ENCODE measurements at regions not wholly inside any gene's neighbourhood (a gene's known extent, or its start where the extent isn't known, plus 50 kb on each side); places are given as distances from the start of the nearest gene placed in this dataset.

DNA sequence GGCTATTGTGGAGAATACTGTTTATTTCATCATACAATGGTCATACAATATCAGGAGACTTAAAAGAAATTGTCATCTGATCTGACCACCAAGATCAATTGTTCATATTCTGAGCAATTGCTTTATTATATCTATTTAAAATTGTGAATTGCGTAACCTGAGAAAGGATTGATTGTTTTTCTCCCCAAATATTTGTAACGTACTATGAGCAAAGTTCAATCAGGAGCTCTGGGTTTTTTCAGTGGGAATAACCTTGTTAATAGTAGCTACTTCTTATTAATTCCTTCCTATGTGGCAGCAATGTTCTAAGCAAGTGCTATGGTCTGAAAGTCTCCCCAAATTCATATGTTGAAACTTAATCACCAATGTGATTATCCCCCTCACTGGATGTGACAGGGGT lies 323.1 kb downstream of the ZPLD1 start:
- DNase-seq = no peak

DNA sequence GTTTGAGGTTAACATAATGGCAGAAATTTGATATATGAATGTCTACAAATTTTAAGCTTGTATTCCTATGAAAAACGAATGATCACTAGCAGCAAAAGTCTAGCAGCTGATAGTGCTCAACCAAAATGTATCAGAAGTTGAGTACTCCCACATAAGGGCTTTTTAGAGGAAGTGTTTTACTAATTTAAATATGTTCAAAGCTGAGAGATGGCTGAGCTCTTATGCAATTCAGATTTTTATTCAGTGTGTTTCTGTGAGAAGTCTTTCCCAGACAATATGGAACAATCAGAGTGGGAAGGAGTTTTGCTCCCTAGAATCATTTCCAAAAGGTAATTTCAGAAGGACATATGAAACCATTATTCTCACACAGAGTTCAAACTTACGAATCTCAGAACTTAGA lies 327.0 kb downstream of the ZPLD1 start:
- DNase-seq = no peak

DNA sequence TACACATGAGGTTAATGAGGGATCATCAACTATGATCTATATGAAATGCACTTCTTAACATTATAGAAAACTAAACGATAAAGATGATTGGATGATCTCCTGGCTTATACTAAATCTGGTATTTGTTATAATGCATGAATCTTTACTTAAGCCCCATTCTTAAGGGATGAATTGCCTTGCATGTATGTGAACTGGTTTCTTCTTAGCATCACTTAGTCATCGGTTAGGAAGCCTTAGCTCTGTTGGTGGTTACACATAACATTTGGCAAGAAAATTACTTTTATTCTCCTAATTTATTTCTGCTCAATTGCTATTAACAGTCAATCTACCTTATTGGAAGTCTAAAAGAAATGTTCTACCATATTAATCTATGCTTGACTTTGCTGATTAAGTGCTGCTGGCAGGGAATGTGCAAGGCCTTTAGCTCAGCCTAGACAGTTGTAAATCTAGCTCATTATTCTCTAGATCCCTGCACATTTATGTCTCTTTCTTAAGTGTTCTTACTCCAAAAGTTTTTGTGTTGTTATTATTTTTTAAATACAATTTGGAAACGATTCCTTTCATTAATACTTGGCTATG lies 356.0 kb downstream of the ZPLD1 start:
- no peak for DNase-seq

DNA sequence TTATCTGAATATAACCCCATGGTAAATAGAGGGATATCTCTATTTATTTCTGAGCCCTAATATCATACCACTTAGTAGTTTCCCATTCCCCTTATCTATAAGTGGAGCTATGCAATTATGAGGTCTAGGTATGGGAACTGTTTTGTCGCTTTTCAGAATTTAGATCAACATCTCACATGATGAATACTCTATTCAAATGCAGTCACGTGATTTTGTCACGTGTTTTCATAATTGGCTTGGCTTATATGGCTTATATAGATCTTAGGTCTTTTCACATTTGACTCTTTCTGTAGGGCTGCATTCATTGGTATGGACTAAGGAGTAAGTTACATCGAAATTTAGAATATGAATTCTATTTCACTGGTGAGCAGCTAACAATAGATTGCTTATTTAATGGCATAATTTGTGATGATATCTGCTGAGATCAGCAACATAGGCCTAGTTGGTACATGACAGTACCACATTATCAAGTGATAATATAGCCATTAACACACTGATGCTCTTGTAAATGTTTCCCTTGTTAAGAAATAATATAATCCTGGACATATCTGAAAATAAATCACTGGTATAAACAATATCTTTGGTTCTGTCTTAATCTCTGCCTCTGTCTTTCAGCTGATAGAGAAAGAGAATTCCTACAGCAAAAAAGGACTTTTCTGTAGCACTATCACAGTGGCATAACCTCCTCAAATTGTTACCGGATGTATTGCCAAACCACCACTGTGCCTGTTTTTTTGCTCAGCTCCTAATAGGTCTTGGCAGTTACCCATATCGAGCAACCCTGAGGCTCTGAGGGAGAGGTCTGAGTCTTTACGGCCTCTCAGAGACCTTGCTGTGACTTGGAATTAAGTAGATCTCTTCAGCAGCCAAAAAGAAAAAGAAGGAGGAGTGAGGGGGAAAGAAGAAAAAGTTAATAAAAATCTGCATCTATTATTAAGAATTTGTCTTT lies 357.1 kb downstream of the ZPLD1 start:
- DNase-seq = no peak

DNA sequence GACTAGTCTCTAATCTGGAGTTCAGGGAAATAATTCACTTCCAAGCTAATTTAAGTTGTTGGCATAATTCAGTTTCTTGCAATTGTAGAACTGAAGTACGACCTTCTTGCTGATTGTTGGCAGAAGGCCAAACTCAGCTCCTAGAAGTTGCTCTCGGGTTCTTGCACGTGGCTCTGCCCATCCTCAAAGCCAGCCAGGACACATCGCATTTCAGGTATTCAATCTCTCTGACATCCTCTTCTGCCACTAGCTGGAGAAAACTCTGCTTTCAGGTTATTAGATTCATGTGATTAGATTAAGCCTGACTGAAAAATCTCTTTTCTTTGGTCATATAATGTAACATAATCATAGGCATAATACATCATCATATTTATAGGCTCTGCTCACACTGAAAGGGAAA lies 362.0 kb downstream of the ZPLD1 start:
- DNase-seq = no peak

DNA sequence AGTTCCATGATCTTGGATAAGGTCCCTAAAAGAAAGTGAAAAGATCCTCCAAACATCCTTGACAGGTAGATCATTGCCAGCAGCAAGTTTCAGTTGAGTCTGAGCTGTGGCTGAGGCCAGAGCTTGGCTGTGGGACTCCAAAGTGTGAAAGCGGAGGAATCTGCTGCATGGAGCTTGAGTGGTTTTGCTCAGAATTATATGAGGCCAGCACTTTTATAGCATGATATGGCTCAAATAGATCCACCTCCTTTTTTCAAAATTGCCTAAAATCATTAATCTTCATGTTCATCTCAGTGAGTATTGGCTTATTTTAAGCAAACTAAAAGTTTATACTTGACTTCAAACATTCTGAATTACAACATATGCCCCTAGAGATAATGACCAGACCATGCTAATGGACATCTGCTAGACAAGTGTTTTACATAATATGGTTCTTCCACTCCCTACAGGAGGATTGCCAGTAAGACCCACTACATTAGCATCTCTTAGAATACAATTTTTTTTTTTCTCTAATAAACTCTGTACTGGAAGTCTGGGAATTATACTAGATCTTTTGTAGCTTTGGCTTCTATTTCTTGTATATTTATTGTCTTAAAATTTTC lies 368.1 kb downstream of the ZPLD1 start:
- no peak for DNase-seq

DNA sequence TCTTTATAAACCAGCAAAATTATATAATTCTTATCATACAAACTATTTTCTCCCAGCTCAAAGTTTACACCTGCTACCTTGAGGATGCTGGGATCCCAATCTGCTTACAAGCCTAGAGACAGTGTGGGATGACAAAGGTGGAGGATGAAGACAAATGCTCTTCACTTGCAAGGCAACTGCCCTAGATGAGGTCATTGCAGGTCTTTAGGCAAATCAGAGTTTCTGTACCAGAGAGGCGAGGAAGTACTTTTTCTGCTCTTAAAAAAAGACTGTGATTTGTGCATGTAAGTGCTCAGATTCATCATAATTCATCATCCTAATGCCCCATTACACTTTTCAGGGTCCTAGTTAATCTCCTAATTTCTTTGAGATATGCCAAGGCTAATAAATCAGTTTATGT lies 376.1 kb downstream of the ZPLD1 start:
- DNase-seq = no peak

DNA sequence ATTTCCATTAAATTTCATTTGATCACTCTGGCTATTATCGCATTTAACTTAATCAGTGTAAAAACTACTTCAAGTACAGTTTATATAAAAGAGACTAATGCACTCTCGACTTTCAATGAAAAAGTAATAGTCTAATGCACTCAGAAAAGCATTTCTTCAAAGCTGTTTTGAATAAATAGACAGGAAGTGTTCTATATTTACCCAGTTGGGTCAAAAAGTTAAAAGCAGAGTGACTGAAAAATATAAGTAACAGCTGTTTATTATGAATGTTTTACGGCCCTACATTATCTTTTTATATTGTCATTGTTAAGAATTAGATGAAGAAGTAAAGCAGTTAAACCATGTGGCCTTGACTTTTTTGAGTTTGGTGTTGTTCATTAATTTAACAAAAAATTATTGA lies 391.8 kb downstream of the ZPLD1 start:
- no peak for DNase-seq

DNA sequence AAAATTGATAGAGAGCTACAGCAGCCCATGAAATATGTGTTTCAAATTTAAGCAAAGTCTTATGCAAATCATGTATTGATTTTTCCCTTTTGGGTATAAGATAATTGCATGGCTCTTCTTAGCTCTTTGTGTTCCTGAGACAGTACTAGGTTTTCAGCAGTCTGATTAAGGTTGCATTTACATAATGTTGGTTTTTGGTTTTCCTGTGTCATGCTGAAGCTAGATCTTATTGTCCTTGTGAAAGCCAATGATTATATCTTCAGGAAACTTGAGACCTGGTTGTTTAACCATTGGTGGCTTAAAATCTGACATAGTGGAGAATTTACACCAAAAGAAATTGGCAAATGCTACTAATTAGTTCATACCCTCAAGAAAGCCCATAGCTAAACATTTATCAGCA lies 392.6 kb downstream of the ZPLD1 start:
- no peak for DNase-seq

DNA sequence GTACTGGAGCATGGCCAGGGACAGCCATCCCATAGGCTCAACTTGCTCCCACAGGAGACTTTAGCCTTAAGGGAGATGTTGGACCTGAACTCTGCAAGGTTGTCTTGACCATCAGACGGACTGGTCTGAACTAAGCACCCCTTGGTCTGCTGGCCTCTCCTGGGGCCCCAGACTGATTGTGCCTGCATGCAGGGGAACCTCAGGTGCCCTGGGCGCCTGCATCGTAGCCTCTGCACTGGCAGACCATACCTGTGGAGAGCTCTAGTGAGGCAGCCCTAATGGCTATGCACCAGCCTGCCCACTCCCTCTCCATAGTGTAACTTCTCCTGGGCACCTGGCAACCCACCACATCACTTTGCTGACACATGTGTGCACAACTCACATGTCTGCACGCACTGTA lies 395.6 kb downstream of the ZPLD1 start:
- DNase-seq = no peak

DNA sequence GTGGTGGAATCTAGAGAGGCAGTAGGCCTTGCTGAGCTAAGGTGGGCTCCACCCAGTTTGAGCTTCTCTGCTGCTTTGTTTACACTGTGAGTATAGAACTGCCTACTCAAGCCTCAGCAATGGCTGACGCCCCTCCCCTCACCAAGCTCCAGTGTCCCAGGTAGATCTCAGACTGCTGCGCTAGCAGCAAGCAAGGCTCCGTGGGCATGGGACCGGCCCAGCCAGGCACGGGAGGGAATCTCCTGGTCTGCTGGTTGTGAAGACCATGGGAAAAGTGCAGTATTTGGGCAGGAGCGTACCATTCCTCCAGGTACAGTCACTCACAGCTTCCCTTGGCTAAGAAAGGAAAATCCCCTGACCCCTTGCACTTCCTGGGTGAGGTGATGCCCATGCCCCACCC lies 407.1 kb downstream of the ZPLD1 start:
- no peak for DNase-seq

DNA sequence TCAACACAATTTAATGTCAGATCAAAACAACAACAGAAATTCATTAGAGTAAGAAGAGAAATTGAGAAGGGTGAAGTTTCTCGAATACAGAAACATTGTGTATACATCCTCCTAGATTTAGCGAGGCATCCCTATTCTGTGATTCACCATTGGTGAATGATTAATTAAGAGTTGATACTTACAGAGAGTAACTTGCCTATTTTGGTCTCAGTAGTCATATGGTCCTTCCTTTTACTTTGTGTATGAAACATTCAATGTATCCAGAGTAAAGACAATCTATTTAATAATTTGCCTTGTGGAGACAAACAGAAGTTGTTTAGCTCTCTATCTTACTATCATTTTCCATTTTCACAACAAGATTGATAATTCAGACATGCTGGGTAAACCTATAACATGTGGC lies 432.0 kb downstream of the ZPLD1 start:
- no peak for DNase-seq

DNA sequence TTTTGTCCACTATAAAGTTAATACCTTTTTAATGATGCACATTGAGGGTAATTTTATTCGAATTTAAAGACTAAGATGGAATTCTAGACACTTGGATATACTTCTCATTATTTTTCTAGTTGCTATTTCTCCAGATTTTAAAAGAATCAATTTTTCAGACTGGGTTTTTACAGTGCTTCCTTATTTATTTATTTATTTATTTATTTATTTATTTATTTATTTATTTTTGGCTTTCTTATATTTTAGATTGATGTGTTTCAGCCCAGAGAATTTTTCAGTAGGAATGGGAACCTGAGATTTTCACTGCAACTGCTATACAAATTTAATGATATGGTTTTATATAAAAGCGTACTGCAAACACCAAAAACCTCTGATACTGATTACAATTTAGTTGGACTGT lies 448.7 kb downstream of the ZPLD1 start:
- DNase-seq = no peak

DNA sequence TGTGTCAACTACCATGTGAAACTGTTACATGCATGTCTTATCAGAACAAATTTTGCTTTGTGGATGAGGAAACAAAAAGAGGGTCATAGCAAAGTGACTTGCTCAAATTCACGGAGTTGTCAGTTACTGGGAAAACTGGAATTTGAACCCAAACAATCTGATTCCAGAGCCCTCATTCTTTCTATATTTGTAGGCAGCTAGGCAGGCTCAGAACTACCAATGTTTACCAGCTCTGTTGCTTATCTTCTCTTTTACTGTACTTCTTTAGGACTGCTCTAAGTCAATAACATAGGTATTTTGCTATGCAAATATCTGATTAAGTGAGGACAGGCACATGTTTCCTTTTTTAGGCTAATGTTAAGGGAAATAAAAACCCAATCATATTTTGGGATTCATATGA lies 450.5 kb downstream of the ZPLD1 start:
- DNase-seq = no peak

DNA sequence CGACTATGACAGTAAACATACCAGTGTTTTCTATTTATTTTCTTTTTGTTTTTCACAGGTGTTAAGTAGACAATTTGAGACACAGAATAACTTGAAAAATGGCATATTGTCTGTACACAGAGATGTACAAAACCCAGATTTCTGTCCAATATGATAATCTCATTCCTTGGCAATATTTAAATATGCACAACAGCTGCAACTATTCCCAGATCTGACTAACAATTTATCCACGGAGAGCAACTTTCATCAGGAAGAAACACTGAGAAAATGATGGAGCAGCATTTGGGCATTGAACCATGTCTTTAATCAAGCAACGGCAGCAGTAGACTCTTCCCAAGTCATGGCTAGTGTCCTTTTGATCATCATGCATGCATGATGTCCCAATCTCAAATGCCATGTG lies 452.6 kb downstream of the ZPLD1 start:
- no peak for DNase-seq

DNA sequence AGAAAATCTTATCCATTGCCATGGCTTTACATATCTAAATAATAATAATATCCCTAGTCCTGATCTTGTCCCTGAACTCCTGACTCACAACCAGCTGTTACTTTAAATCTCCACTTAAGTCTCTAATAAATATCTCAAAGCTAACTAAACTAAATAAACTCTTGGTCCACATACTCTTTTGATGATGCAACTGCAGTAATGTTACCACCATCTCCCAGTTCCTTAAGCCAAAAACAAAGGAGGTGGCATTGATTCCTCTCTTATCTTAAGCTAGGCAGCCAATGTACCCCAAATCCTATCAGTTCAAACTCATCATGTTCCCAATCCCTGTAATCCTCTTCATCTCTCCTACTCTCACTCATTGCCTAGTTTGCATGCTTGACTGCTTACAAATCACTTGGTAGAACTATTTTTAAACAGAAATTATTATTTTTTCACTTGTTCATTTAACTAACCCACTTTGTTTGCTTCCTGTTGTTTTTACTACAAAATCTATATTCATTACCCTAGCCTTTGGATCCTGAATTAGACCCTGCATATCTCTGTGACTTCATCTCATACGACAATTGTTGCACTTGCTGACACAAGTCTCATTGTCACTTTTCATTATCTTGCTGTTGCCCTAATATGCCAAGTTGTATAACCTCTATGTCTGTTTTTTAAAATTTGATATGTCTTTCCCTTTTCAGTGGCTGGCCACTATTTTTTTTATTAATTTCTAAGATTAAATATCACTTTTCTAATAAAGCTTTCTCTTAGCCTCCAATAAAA lies 462.2 kb downstream of the ZPLD1 start:
- no peak for DNase-seq

DNA sequence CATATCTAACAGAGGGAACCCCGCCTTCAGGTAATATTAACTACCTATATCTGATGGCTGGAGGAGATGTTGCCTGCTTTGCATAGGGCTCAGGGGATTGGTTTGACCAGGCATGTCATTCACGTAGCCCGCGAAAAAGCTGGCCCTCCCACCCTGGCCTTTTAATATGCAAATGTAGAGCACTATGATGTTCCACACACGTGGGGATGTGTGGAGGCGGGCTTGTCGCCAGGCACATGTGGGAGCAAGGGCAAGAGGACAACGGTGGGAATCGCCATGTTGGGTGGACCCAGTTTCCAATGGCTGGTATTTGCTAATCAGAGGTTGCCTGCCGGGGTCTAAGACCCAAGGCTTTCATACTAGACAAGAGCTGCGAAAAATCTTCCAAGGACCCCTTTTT lies 469.8 kb downstream of the ZPLD1 start:
- DNase-seq = no peak

DNA sequence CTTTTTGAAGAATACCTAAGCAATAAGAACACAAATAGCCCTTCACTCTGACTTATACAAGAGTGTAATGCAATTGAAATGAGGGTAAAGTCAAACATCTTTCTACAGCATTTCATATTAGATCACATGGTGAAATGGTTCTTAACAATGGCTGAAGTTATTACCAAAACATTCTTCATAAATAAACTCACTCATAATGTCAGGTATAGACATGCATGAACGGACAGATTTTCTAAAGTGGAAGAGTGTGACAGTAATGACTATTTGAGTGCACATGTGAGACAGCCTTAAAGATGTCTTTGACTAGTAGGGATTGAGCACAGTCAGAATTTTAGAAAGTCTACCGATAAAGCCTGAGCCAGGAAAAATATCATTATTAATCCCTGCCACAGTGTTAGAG lies 471.0 kb downstream of the ZPLD1 start:
- no peak for DNase-seq

DNA sequence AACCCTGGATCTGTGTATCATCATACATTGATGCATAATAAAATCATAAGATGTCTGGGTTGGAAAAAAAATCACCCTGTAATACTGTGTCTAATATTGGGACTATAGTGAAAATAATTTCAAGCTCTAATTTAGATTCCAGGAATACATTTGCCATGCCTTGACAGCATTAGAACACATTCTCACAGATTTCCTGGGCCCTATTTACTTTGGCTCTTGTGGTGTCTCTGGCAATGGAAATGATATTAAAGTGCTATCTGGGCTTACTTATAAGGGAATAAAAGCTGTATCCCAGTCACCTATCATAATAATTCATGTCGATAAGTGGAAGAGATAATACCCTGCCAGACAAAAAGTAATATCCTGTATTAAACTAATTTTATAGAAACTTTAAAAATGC lies 472.0 kb downstream of the ZPLD1 start:
- no peak for DNase-seq

DNA sequence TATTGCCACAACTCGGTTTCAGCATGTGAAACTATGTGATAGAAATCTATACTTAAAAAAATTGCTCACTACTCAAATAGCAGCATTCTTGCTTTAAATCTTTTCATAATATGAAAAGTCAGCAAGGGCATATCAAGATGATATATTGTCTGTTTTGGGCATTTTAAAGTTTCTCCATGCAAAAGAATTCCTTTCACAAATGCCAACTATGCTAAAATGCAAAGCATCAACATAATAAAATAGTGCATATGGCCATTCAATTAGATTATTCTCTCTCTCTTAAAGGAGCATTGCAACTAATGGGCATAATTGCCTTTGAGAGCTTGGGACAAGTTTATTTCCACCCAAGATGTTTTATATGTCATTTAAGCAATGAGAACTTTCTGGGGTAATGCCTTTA lies 475.1 kb downstream of the ZPLD1 start:
- no peak for DNase-seq

DNA sequence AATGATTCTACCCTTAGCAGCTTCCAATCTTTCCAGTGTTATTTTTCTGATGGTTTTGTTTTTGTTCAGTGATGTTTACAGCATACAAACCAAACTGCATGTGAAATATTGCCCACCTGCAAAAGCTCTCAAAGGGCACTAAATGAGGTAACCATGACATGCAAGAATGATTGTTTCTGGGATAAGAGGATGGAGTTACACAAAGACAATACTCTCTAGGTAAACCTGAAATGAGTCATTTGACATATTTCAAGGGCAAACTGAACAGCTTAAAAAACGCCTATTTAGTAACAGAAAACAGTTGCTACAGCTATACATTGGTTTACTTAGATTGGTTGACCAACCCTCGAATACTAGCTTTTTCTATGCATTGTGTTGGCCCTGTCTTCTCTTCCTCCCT lies 481.7 kb downstream of the ZPLD1 start:
- DNase-seq = no peak

DNA sequence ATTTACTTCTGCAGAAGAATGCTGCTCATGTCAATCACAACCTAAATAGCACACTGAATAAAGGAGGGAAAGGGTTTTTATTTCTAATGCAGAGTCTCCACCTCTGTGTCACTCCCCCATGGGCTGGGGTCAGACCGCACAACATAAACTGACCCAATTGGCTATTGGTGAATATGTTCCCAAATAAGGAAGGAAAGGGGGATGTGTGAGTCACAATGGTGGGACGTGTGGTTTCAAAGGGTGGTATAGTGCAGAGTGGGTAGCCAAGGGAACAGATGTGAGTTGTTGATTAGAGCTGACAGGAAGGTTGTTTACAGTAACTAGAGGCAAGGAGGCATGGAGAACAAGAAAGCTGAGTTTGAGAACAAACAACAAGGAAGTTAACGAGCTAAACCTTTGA lies 491.8 kb downstream of the ZPLD1 start:
- DNase-seq = no peak

DNA sequence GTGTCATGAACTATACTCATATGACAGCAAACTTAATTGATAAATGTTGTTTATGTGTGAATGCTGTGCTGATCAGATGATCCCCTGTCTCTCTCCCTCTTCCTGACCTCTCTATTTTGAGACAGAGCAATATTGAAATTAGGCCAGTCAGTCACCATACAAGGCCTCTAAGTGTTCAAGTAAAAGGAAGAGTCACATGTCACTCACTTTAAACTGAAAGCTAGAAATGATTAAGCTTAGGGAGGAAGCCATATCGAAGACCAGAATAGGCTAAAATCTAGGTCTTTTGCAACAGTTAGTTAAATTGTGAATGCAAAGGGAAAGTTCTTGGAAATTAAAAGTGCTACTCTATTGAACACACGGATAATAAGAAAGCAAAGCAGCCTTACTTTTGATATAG lies 498.6 kb downstream of the ZPLD1 start:
- no peak for DNase-seq
